SK-N-MC (cell line): ENCODE measurements at regions not wholly inside any gene's neighbourhood (a gene's known extent, or its start where the extent isn't known, plus 50 kb on each side); places are given as distances from the start of the nearest gene placed in this dataset.
"Not testable (repeated sequence)": the region's sequence is repeated elsewhere in the genome, so short reads cannot be mapped to it uniquely, and the experiment has no call there.

Experiments
- DNase-seq: peaks from one replicate; pipeline ENCODE4 v3.0.0-alpha.2; 2011; ENCODE audit warnings: low read depth, low spot score
- H3K27ac ChIP-seq: fragments of 200-600 bp; sonication (generic); 2 replicates; pipeline ENCODE4 v1.5.1; 2016; ENCODE audit warnings: mixed run types
- H3K36me3 ChIP-seq: fragments of 200-600 bp; sonication (generic); 2 replicates; pipeline ENCODE4 v1.6.1; 2017; ENCODE audit warnings: antibody characterized with exemption, low read length, mixed read lengths; ENCODE audit not compliant: insufficient read depth
- H3K4me3 ChIP-seq: fragments of 200-600 bp; sonication (generic); 2 replicates; pipeline ENCODE4 v1.5.1; 2016
- H3K9ac ChIP-seq: fragments of 200-600 bp; sonication (generic); 2 replicates; pipeline ENCODE4 v1.8.0; 2017; ENCODE audit warnings: mixed run types, mixed read lengths; ENCODE audit not compliant: insufficient read length
- H3K9me3 ChIP-seq: fragments of 200-600 bp; sonication (generic); 2 replicates; pipeline ENCODE4 v1.6.1; 2017; ENCODE audit warnings: low read depth, mild to moderate bottlenecking, antibody characterized with exemption, low read length, moderate library complexity, mixed read lengths
- EZH2 ChIP-seq: fragments of 200-600 bp; sonication (generic); IDR thresholded peaks from one replicate; pipeline ENCODE4 v1.6.1; 2017; ENCODE audit warnings: antibody characterized with exemption
- FOXP2 ChIP-seq: optimal IDR thresholded peaks from 2 replicates; pipeline ENCODE3; 2011; ENCODE audit warnings: mild to moderate bottlenecking, moderate library complexity; ENCODE audit not compliant: insufficient read depth; ENCODE audit errors: extremely low read length, control extremely low read depth
- POLR2AphosphoS5 ChIP-seq: IDR thresholded peaks from 2 replicates; pipeline ENCODE4 v1.6.1; 2012; ENCODE audit warnings: mild to moderate bottlenecking, low read depth, low read length, borderline replicate concordance

DNA sequence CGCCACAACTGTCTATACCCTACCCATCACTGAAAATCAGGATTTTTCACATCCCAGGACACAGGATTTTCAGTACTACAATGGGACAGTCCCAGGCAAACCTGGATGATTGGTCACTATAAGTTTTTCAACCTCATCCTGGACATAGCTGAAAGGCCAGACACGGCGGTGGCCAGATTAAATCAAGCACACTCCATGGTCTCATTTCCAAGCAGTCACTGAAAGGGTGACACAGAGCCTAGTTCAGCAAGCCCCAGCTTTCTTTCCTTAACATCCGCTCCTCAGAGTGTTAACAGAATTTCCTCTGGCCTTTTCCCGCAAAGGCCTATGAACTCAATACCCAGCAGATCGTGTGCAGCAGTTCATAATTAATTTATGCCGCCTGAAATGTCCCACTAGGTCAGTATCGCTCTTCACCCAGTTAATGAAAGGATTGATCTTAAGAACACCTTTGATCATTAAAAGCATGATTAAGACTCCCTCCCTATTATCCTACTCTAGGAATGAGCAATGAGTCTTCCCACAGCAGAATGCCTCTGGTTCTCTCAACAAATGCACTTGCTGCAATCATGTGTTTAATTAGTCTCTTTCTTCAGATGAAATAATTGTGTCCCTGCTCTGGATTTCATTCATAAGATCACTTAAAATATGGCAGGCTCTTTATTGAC, 104.0 kb upstream of the NANOS1 start:
- H3K9ac ChIP-seq = no peak overlapping the region
- DNase-seq = no peak
- TF ChIP-seq POLR2AphosphoS5 (no peak), EZH2 (no peak), FOXP2 (no peak)
- no peaks in the 10 kb centered on the region for H3K9me3 ChIP-seq
- H3K4me3 ChIP-seq = no peak overlapping the region
- no peaks in the 10 kb centered on the region for H3K36me3 ChIP-seq
- H3K27ac ChIP-seq = no peak overlapping the region

DNA sequence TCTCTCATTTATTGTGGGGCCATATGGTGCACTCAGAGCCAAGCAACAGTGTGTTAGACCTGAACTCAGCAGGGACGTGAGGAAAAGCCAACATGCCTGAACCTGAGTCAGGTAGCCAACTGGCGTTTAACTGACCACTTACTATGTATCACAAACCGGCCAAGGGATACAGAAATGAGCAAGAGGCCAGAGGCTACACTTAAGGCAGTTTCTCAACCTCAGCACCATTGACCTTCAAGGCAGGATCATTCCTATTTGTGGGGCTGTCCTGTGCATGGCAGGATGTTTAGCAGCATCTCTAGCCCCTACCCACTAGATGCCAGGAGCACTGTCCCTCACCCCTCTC, 103.5 kb upstream of the NANOS1 start:
- Histone ChIP-seq H3K9me3 (no peaks in the 10 kb centered on the region), H3K9ac (no peak overlapping the region), H3K36me3 (no peaks in the 10 kb centered on the region), H3K4me3 (no peak overlapping the region), H3K27ac (no peak overlapping the region)
- TF ChIP-seq EZH2 (no peak), POLR2AphosphoS5 (no peak), FOXP2 (no peak)
- DNase-seq = no peak

DNA sequence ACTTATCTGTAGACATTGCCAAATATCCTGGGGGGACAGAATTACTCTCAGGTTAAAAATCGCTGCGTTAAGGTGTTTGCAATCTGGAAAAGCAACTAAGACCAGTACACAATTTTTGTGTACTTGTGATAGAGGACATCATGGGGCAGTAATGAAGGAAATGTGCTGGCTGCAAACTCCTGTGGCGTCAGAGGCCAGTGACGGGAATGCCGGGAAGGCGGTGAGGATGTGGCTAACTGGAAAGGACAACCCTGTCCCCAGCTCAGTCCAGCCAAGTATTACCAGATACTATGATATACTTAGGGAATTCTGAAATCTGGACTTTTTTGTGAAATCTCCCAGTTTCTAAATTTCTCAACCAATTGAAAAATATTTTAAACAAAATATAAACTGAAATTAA, 103.1 kb upstream of the NANOS1 start:
- no peaks in the 10 kb centered on the region for H3K36me3 ChIP-seq
- no peak overlapping the region for H3K4me3 ChIP-seq
- no peak overlapping the region for H3K27ac ChIP-seq
- TF ChIP-seq EZH2 (no peak), FOXP2 (no peak), POLR2AphosphoS5 (no peak)
- H3K9me3 ChIP-seq = no peaks in the 10 kb centered on the region
- H3K9ac ChIP-seq = no peak overlapping the region
- no peak for DNase-seq

DNA sequence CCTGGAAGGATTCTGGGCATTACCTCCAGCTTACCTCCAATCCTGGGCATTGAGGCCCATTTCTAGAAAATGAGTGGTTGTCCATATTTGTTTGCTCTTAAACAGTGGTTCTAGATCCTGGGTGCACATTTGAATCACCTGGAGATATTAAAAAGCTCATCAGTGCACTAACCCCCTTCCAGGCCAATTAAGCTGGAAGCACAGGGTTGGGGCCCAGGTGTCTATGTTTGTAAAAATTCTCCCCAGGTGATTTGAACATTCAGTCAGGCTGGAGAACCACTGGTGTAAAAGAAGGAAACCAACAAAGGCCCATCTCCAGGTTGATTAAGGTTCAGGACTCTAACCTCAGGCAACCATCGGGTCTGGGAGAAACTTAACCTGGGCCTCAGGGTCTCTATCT, 102.6 kb upstream of the NANOS1 start:
- H3K27ac ChIP-seq = no peak overlapping the region
- no peaks in the 10 kb centered on the region for H3K9me3 ChIP-seq
- no peak for TF ChIP-seq POLR2AphosphoS5
- no peak for TF ChIP-seq FOXP2
- TF ChIP-seq EZH2 = no peak
- no peak overlapping the region for H3K9ac ChIP-seq
- no peaks in the 10 kb centered on the region for H3K36me3 ChIP-seq
- no peak for DNase-seq
- no peak overlapping the region for H3K4me3 ChIP-seq

DNA sequence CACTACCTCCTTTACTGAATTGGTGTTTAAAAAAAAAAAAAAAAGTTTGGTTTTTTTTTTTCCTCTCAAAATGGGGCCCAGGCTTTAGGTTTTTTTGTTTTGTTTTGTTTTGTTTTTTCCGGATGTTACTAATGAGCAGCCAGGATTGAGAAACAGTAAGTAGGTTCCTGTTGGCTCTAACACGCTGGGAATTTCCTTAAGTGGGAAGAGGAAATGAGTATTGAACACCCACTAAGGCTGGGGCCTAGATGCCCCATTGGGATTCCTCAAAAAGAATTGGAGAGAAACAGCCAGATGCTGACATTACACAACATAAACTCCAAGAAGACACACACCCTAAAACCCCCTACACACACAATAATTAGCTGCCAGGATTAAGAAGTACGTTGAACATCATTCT, 102.2 kb upstream of the NANOS1 start:
- Histone ChIP-seq H3K36me3 (no peaks in the 10 kb centered on the region), H3K27ac (no peak overlapping the region), H3K4me3 (no peak overlapping the region), H3K9me3 (no peaks in the 10 kb centered on the region), H3K9ac (no peak overlapping the region)
- DNase-seq = no peak
- TF ChIP-seq EZH2 = no peak
- no peak for TF ChIP-seq FOXP2
- no peak for TF ChIP-seq POLR2AphosphoS5

DNA sequence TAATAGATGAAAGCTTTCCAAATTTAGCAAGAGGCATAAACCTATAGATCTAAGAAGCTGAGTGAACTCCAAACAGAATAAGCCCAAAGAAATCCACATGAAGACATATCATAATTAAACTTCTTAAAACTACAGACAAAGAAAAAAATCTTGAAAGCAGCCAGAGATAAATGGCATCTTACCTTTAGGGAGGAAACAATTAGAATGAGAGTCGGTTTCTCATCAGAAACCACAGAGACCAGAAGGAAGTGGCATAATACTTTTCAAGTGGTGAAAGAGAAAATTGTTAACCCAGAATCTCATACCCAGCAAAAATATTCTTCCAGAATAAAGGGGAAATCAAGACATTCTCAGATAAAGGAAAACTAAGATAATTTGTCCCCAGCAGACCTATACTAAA, 98.9 kb upstream of the NANOS1 start:
- H3K4me3 ChIP-seq = no peak overlapping the region
- no peaks in the 10 kb centered on the region for H3K36me3 ChIP-seq
- DNase-seq = no peak
- no peak overlapping the region for H3K27ac ChIP-seq
- no peaks in the 10 kb centered on the region for H3K9me3 ChIP-seq
- no peak overlapping the region for H3K9ac ChIP-seq
- TF ChIP-seq FOXP2 = no peak
- TF ChIP-seq POLR2AphosphoS5 = no peak
- no peak for TF ChIP-seq EZH2

DNA sequence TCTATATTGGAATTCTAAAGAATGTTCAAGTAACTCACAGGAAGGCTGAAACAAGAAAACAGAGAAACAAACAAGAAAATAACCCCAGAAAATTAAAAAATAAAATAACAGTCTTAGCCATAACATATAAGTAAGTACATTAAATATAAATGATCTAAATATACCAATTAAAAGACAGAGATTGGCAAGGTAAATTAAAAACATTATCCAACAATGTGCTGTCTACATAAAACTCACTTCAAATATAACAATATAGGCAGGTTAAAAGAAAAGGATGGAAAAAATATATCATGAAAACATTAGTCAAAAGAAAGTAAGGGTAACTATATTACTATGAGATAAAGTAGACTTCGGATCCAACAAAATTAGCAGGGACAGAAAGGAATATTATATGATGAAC, 98.1 kb upstream of the NANOS1 start:
- no peaks in the 10 kb centered on the region for H3K36me3 ChIP-seq
- no peak overlapping the region for H3K27ac ChIP-seq
- H3K9me3 ChIP-seq = no peaks in the 10 kb centered on the region
- no peak for TF ChIP-seq FOXP2
- TF ChIP-seq POLR2AphosphoS5 = no peak
- TF ChIP-seq EZH2 = no peak
- DNase-seq = no peak
- no peak overlapping the region for H3K4me3 ChIP-seq
- no peak overlapping the region for H3K9ac ChIP-seq

DNA sequence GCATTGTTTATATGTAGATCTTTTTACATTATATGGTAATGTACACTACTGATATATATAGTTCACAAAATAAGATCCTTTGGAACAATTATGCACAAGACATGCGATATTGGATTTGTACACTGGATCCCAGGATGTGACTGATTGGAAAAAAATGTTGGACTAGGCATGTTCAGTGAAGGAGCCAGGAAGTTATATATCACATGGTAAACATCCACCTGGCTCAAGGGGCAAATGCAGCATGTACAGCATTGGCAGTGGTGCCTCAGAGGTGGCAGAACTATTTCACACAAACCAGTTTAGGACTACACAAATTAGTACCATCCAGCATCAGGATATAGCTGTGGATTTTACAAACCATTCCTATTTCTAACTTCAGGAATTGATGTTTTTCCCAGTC, 97.4 kb upstream of the NANOS1 start:
- H3K9me3 ChIP-seq, H3K27ac ChIP-seq, H3K4me3 ChIP-seq, H3K36me3 ChIP-seq, DNase-seq, H3K9ac ChIP-seq: not testable (repeated sequence)

DNA sequence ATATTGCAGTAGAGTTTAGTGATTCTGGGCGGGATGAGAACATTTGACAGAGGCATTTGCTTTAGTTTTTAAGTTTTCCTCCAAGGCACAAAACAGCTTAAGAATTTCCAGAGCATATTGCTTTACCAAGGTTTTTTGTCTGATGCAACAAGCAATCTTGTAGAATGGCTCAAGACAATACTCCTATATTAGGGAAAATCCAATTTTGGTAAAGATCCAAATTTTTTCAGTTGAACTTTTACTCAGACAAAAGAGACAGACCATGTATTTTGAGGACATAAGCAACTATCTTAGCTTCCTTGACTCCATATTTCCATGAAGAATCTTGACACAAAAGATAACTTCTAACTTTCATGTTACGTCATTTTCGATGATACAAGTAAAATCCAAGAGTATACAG, 92.3 kb upstream of the NANOS1 start:
- no peaks in the 10 kb centered on the region for H3K36me3 ChIP-seq
- no peak overlapping the region for H3K9ac ChIP-seq
- H3K27ac ChIP-seq = no peak overlapping the region
- no peaks in the 10 kb centered on the region for H3K9me3 ChIP-seq
- TF ChIP-seq FOXP2 = no peak
- no peak for TF ChIP-seq EZH2
- TF ChIP-seq POLR2AphosphoS5 = no peak
- H3K4me3 ChIP-seq = no peak overlapping the region
- no peak for DNase-seq
